T-helper 2 cell treated with Interferon-gamma antibody and Interleukin-4, amounts not matched to agents 100 ng/mL and 5 ng/mL, for 36 hours (primary cell): ENCODE measurements at regions not wholly inside any gene's neighbourhood (a gene's known extent, or its start where the extent isn't known, plus 50 kb on each side); places are given as distances from the start of the nearest gene placed in this dataset.
"Not testable (repeated sequence)": the region's sequence is repeated elsewhere in the genome, so short reads cannot be mapped to it uniquely, and the experiment has no call there.

Experiments
- intact Hi-C: fragments of 100-400 bp; cut with micrococcal nuclease; formaldehyde crosslinking; loops from one replicate; pipeline ENCODE4 v1.15.1; 2023

GRCh38 chr10:31687663-31688482, 240.8 kb downstream of the ARHGAP12 start:
- intact Hi-C loops = no loop called here

- intact Hi-C loops = no loop called here
Measured at GRCh38 chr10:31686599-31686998, 242.0 kb downstream of the ARHGAP12 start.

- intact Hi-C loops = no loop called here
Measured at GRCh38 chr10:31683682-31684081, 244.9 kb downstream of the ARHGAP12 start.

- intact Hi-C loops = no loop called here
Measured at GRCh38 chr10:31679936-31680335, 248.7 kb downstream of the ARHGAP12 start.

GRCh38 chr10:31678575-31679516, 249.8 kb downstream of the ARHGAP12 start:
- intact Hi-C loops = no loop called here

GRCh38 chr10:31678139-31678536, 250.5 kb downstream of the ARHGAP12 start:
- intact Hi-C loops = no loop called here

- intact Hi-C loops = no loop called here
Measured at GRCh38 chr10:31677195-31678138, 251.2 kb downstream of the ARHGAP12 start.

GRCh38 chr10:31675726-31676125, 252.9 kb downstream of the ARHGAP12 start:
- intact Hi-C loops = no loop called here

- intact Hi-C loops = no loop called here
Measured at GRCh38 chr10:31669357-31669756, 259.3 kb downstream of the ARHGAP12 start.

GRCh38 chr10:31668326-31668725, 260.3 kb downstream of the ARHGAP12 start:
- intact Hi-C loops = no loop called here

GRCh38 chr10:31665764-31666279, 262.8 kb downstream of the ARHGAP12 start:
- intact Hi-C loops = not testable (repeated sequence)

GRCh38 chr10:31664803-31665202, 263.8 kb downstream of the ARHGAP12 start:
- intact Hi-C loops = no loop called here

GRCh38 chr10:31664071-31664470, 264.6 kb downstream of the ARHGAP12 start:
- intact Hi-C loops = not testable (repeated sequence)

- intact Hi-C loops = no loop called here
Measured at GRCh38 chr10:31660300-31660699, 268.3 kb downstream of the ARHGAP12 start.

GRCh38 chr10:31659665-31660064, 269.0 kb downstream of the ARHGAP12 start:
- intact Hi-C loops = no loop called here

GRCh38 chr10:31657434-31657872, 271.2 kb downstream of the ARHGAP12 start:
- intact Hi-C loops = no loop called here

- intact Hi-C loops = no loop called here
Measured at GRCh38 chr10:31656851-31657433, 271.7 kb downstream of the ARHGAP12 start.

GRCh38 chr10:31652038-31652437, 276.6 kb downstream of the ARHGAP12 start:
- intact Hi-C loops = no loop called here

GRCh38 chr10:31650010-31650409, 278.6 kb downstream of the ARHGAP12 start:
- intact Hi-C loops = no loop called here

GRCh38 chr10:31648966-31649365, 279.7 kb downstream of the ARHGAP12 start:
- intact Hi-C loops = no loop called here
